ENCODE measurements at regions not wholly inside any gene's neighbourhood (a gene's known extent, or its start where the extent isn't known, plus 50 kb on each side); places are given as distances from the start of the nearest gene placed in this dataset.

DNA sequence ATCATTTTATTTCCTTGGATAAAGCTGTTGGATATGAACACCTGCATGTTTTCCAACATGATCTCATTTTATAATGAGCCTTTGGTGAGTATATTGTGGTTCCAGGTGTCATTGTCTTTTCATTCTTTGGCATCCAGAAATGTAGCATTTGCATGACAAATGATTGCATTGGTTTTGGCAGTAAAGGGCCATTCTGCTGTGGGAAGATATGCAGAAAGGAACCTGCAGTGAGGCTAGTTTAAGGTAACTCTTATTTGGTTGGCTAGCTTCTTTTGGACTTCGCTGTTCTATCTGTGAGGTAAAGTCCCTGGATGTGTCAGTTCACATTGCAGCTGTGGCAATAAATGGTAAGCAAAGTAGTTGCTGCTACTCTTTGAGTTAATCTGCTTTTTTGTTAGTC lies 343.0 kb downstream of the AMY1C start:
- TF ChIP-seq, protein P1, sequence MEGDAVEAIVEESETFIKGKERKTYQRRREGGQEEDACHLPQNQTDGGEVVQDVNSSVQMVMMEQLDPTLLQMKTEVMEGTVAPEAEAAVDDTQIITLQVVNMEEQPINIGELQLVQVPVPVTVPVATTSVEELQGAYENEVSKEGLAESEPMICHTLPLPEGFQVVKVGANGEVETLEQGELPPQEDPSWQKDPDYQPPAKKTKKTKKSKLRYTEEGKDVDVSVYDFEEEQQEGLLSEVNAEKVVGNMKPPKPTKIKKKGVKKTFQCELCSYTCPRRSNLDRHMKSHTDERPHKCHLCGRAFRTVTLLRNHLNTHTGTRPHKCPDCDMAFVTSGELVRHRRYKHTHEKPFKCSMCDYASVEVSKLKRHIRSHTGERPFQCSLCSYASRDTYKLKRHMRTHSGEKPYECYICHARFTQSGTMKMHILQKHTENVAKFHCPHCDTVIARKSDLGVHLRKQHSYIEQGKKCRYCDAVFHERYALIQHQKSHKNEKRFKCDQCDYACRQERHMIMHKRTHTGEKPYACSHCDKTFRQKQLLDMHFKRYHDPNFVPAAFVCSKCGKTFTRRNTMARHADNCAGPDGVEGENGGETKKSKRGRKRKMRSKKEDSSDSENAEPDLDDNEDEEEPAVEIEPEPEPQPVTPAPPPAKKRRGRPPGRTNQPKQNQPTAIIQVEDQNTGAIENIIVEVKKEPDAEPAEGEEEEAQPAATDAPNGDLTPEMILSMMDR (IDR thresholded peaks at IDR 0.05 in 8 of 11, conservative IDR thresholded peaks at IDR 0.05 in 3 of 11), result no peak
- no peak for TF ChIP-seq POLR2A (IDR thresholded peaks at IDR 0.05)
